ENCODE measurements at regions not wholly inside any gene's neighbourhood (a gene's known extent, or its start where the extent isn't known, plus 50 kb on each side); places are given as distances from the start of the nearest gene placed in this dataset.

DNA sequence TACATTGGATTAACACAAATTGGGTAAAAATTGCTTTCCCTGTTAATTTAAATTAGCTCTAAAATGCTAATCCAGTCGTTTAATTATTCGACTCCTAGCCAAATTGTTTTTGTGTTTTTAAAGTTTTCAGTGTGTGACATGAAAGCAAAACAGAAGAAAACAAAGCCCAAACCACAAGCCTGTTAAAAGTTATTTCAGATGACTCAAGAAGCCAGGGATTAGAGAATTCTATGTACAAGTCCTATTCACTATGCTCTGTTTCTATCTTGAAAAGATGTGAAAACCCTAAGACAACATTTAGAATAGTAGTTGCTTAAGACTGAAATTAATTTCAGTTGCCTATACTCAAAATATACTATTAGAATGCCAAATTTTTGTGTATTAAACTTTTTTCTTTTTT lies 294.8 kb upstream of the ADAMTS5 start:
- H3K36me3 Mint-ChIP-seq = no peaks in the 10 kb centered on the region
- no peaks in the 10 kb centered on the region for H3K4me1 Mint-ChIP-seq
- peaks cover 0 to 5% of the 10 kb centered on the region in 2 donors for H3K9me3 Mint-ChIP-seq

DNA sequence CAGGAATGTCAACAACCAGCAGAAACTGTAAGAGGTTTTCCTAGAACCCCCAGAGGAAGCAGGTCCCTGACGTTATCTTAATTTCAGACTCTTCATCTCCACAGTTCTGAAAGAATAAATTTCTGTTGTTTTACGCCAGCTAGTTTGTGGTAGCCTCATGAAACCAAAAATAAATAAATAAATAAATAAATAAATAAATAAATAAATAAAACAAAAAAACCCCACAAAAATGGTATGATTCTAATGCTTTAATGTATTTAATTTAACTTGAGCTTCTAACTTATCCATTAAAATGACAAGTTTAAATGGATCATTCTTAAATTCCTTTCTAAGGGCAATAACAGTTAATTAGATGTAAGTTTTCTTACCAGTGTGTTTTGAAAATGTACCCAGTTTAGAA lies 293.8 kb upstream of the ADAMTS5 start:
- Mint-ChIP-seq H3K36me3 (no peaks in the 10 kb centered on the region), H3K4me3 (no peak overlapping the region), H3K27me3 (no peaks in the 10 kb centered on the region), H3K27ac (no peak overlapping the region), H3K9me3 (peaks cover 0 to 5% of the 10 kb centered on the region in 2 donors), H3K4me1 (no peaks in the 10 kb centered on the region)
- DNase-seq = no peak
- no peak for ATAC-seq (replicated peaks)

More for the DNA sequence above, 294.8 kb upstream of the ADAMTS5 start:
- no peak for ATAC-seq (replicated peaks)
- Mint-ChIP-seq H3K27ac (no peak overlapping the region), H3K27me3 (no peaks in the 10 kb centered on the region), H3K4me3 (no peak overlapping the region)
- DNase-seq = no peak

- Mint-ChIP-seq H3K27me3 (no peaks in the 10 kb centered on the region), H3K4me1 (no peaks in the 10 kb centered on the region), H3K4me3 (no peak overlapping the region), H3K27ac (no peak overlapping the region), H3K36me3 (no peaks in the 10 kb centered on the region), H3K9me3 (peaks cover 0 to 5% of the 10 kb centered on the region in 2 donors)
- no peak for DNase-seq
- no peak for ATAC-seq (replicated peaks)
These were observed 292.0 kb upstream of the ADAMTS5 start for GRCh38 chr21:27258742-27259448.

- H3K27ac Mint-ChIP-seq = no peak overlapping the region
- DNase-seq = no peak
- H3K27me3 Mint-ChIP-seq = no peaks in the 10 kb centered on the region
- H3K4me1 Mint-ChIP-seq = no peaks in the 10 kb centered on the region
- H3K4me3 Mint-ChIP-seq = no peak overlapping the region
- H3K36me3 Mint-ChIP-seq = no peaks in the 10 kb centered on the region
- no peak for ATAC-seq (replicated peaks)
- H3K9me3 Mint-ChIP-seq = peaks cover 0 to 3% of the 10 kb centered on the region in 2 donors
These were observed 291.1 kb upstream of the ADAMTS5 start for GRCh38 chr21:27257908-27258556.

- Mint-ChIP-seq H3K9me3 (peaks cover 0 to 3% of the 10 kb centered on the region in 2 donors), H3K4me1 (no peaks in the 10 kb centered on the region), H3K36me3 (no peaks in the 10 kb centered on the region), H3K27ac (no peak overlapping the region), H3K27me3 (no peaks in the 10 kb centered on the region), H3K4me3 (no peak overlapping the region)
- no peak for ATAC-seq (replicated peaks)
- no peak for DNase-seq
These were observed 290.3 kb upstream of the ADAMTS5 start for GRCh38 chr21:27257226-27257625.

DNA sequence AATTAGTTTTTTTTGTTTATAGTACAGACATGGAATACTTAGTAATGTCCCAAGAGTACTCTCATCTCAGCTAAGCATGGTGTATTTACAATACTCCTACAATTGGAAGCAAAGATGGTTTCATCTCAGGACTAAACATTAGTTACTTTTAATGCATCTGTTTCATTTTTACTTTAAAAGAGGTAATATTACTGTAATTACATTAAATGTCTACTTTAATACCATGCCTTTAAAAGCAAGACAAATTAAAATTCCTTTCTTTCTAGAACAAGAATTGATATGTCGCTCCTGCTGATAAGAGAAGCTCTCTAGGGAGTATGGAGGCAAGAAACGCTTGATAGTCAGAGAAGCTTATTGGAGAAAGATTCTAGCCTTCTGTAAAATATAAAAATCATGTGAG lies 284.9 kb upstream of the ADAMTS5 start:
- Mint-ChIP-seq H3K27ac (no peak overlapping the region), H3K36me3 (no peaks in the 10 kb centered on the region), H3K9me3 (peaks cover 0 to 3% of the 10 kb centered on the region in 2 donors), H3K4me3 (no peak overlapping the region), H3K27me3 (no peaks in the 10 kb centered on the region), H3K4me1 (no peaks in the 10 kb centered on the region)
- DNase-seq = no peak
- no peak for ATAC-seq (replicated peaks)

- ATAC-seq (replicated peaks) (no peak), DNase-seq (no peak)
- peaks cover 0 to 4% of the 10 kb centered on the region in 2 donors for H3K9me3 Mint-ChIP-seq
- no peak overlapping the region for H3K27ac Mint-ChIP-seq
- no peaks in the 10 kb centered on the region for H3K27me3 Mint-ChIP-seq
- H3K4me1 Mint-ChIP-seq = no peaks in the 10 kb centered on the region
- no peak overlapping the region for H3K4me3 Mint-ChIP-seq
- no peaks in the 10 kb centered on the region for H3K36me3 Mint-ChIP-seq
These were observed 283.5 kb upstream of the ADAMTS5 start for GRCh38 chr21:27250366-27250765.

DNA sequence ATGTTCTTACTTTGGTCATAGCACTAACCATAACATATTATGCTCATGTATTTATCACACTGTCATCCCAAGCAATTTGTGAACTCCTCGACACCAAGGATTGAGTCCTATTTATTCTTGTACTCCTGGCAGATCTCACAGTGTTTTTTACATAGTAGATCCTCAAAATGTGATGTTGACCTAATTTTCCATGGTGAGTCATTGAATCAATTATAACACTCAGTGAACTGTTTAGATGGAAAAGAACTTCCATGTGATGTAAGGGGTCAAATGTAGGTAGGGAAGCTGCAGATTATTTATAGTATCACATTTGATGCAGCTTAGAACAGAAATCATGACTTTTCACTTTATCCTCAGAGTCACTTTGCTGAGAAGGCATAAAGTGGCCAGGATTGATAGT lies 281.9 kb upstream of the ADAMTS5 start:
- ATAC-seq (replicated peaks) = no peak
- H3K27ac Mint-ChIP-seq = no peak overlapping the region
- H3K4me1 Mint-ChIP-seq = no peaks in the 10 kb centered on the region
- no peak overlapping the region for H3K4me3 Mint-ChIP-seq
- DNase-seq = no peak
- H3K36me3 Mint-ChIP-seq = no peaks in the 10 kb centered on the region
- no peaks in the 10 kb centered on the region for H3K27me3 Mint-ChIP-seq
- H3K9me3 Mint-ChIP-seq = peaks cover 0 to 4% of the 10 kb centered on the region in 2 donors

DNA sequence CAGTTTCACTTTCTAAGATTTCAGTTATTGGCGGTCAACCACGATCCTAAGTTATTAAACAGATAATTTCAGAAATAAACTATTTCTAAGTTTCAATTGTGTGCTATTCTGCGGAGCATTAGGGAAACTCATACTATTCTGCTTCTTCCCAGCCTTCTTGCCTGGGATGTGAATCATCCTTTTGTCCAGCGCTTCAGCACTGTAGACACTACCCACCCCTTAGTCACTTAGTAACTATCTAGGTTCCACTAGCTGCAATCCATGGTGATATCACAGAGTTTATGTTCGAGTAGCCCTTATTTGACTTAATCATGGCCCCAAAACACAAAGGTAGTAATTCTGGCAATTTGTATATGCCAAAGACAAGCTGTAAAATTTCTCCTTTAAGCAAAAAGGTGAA lies 279.9 kb upstream of the ADAMTS5 start:
- no peak for DNase-seq
- H3K9me3 Mint-ChIP-seq = peaks cover 0 to 4% of the 10 kb centered on the region in 2 donors

GRCh38 chr21:27244776-27245175 lies 277.9 kb upstream of the ADAMTS5 start:
- Mint-ChIP-seq H3K27ac (no peak overlapping the region), H3K4me1 (no peaks in the 10 kb centered on the region), H3K4me3 (no peak overlapping the region), H3K27me3 (no peaks in the 10 kb centered on the region), H3K36me3 (no peaks in the 10 kb centered on the region), H3K9me3 (peaks cover 0 to 3% of the 10 kb centered on the region in 2 donors)
- no peak for ATAC-seq (replicated peaks)
- DNase-seq = no peak

More for the DNA sequence above, 279.9 kb upstream of the ADAMTS5 start:
- Mint-ChIP-seq H3K27me3 (no peaks in the 10 kb centered on the region), H3K36me3 (no peaks in the 10 kb centered on the region), H3K27ac (no peak overlapping the region), H3K4me3 (no peak overlapping the region), H3K4me1 (no peaks in the 10 kb centered on the region)
- ATAC-seq (replicated peaks) = no peak

DNA sequence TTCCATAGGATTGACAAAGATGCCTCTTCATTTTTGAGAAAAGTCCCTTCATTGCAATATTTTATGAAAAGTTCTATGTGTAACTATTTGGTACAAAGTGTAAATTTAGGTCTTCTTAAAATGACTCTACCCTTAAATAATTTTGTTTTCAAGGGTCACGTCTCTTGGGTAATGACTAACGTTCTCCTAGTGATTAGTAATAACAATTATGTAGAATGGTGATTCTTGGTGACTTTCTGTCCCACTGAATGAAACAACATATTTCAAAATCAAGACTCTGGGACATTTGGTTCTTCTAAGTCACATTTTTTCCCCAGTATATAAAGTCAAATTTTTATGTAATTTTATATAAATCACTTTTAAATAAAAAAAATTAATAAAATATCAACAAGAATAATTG lies 277.5 kb upstream of the ADAMTS5 start:
- H3K27me3 Mint-ChIP-seq = no peaks in the 10 kb centered on the region
- no peaks in the 10 kb centered on the region for H3K4me1 Mint-ChIP-seq
- H3K9me3 Mint-ChIP-seq = peaks cover 0 to 3% of the 10 kb centered on the region in 2 donors
- no peak for ATAC-seq (replicated peaks)
- no peak overlapping the region for H3K27ac Mint-ChIP-seq
- no peak for DNase-seq
- no peaks in the 10 kb centered on the region for H3K36me3 Mint-ChIP-seq
- H3K4me3 Mint-ChIP-seq = no peak overlapping the region

- no peaks in the 10 kb centered on the region for H3K4me1 Mint-ChIP-seq
- ATAC-seq (replicated peaks) (no peak), DNase-seq (no peak)
- H3K9me3 Mint-ChIP-seq = peaks cover 0 to 1% of the 10 kb centered on the region in 2 donors
- no peak overlapping the region for H3K4me3 Mint-ChIP-seq
- H3K27ac Mint-ChIP-seq = no peak overlapping the region
- no peaks in the 10 kb centered on the region for H3K27me3 Mint-ChIP-seq
- H3K36me3 Mint-ChIP-seq = no peaks in the 10 kb centered on the region
These were observed 274.0 kb upstream of the ADAMTS5 start for GRCh38 chr21:27240839-27241238.

DNA sequence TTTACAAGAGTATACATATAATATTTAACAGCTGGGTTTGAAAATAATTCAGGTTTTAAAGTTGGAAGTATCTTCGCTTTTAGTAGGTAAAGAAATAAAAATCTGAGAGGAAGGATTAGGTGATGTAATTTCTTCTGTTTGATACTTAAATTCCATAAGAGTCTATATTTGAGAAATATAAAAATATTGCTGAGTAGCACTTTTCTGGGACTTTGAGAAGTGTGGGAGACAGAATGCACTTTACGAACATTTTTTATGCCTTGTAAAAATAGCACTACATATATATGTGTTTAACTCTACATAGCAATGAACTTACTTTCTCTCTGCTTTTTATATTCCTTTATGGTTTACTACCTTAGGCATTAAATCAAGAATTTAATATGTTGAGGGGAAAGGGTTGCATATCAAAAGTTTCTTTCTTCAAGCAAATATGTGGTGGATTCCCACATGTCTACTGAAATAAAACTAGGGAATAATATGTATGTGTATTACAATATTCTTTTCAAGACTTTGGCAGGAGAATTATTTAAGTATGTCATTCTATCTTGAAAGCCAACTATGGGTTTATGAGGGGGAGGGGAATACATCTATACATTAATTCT lies 266.7 kb upstream of the ADAMTS5 start:
- DNase-seq = no peak
- H3K27ac Mint-ChIP-seq = no peak overlapping the region
- peaks cover 0 to 1% of the 10 kb centered on the region in 2 donors for H3K9me3 Mint-ChIP-seq
- H3K36me3 Mint-ChIP-seq = no peaks in the 10 kb centered on the region
- H3K4me3 Mint-ChIP-seq = no peak overlapping the region
- no peaks in the 10 kb centered on the region for H3K4me1 Mint-ChIP-seq
- no peak for ATAC-seq (replicated peaks)
- no peaks in the 10 kb centered on the region for H3K27me3 Mint-ChIP-seq

- Mint-ChIP-seq H3K27me3 (no peaks in the 10 kb centered on the region), H3K4me3 (no peak overlapping the region), H3K9me3 (peaks cover 0 to 5% of the 10 kb centered on the region in 2 donors), H3K4me1 (no peaks in the 10 kb centered on the region), H3K36me3 (no peaks in the 10 kb centered on the region), H3K27ac (no peak overlapping the region)
- no peak for ATAC-seq (replicated peaks)
- no peak for DNase-seq
These were observed 259.1 kb upstream of the ADAMTS5 start for GRCh38 chr21:27225940-27226339.

GRCh38 chr21:27225151-27225550 lies 258.3 kb upstream of the ADAMTS5 start:
- H3K27me3 Mint-ChIP-seq = no peaks in the 10 kb centered on the region
- H3K36me3 Mint-ChIP-seq = no peaks in the 10 kb centered on the region
- H3K4me1 Mint-ChIP-seq = no peaks in the 10 kb centered on the region
- H3K4me3 Mint-ChIP-seq = no peak overlapping the region
- no peak for ATAC-seq (replicated peaks)
- no peak for DNase-seq
- H3K9me3 Mint-ChIP-seq = peaks cover 0 to 5% of the 10 kb centered on the region in 2 donors
- H3K27ac Mint-ChIP-seq = no peak overlapping the region

All from stimulated activated naive B cell treated with anti-CD40 and anti-IgM and Interleukin-4, amounts not matched to agents 10 μg/mL and 1 μg/mL and 100 μg/mL, for 72 hours (primary cell).